SK-N-SH (cell line): ENCODE measurements at regions not wholly inside any gene's neighbourhood (a gene's known extent, or its start where the extent isn't known, plus 50 kb on each side); places are given as distances from the start of the nearest gene placed in this dataset.

Experiments used
- CTCF ChIA-PET: fragments of 300-600, 350-600 bp; formaldehyde crosslinking; extraction: SDS; loops from one replicate; lab custom pipeline; 2021; lab: Yijun Ruan, JAX
- POLR2A ChIA-PET: fragments of 350-600 bp; sonication (Branson Sonifier 250); formaldehyde crosslinking; extraction: SDS; loops from one replicate; lab custom pipeline; 2020; ENCODE audit warnings: antibody characterized with exemption, inconsistent platforms; lab: Yijun Ruan, JAX
- DNase-seq: peaks from one replicate; pipeline ENCODE4 v3.0.0; 2012
- H2AFZ ChIP-seq: fragments of 200-600 bp; sonication (generic); 2 replicates; pipeline ENCODE4 v1.8.1; 2016; ENCODE audit warnings: antibody characterized with exemption, mild to moderate bottlenecking, low read depth
- H3F3A ChIP-seq: fragments of 200-600 bp; sonication (generic); replicated peaks from 2 replicates; pipeline ENCODE3; 2016; ENCODE audit warnings: antibody characterized with exemption, mild to moderate bottlenecking; ENCODE audit not compliant: insufficient read depth
- H3K27ac ChIP-seq, 2 experiments: fragments of 200-500 bp in 1 of 2; fragments of 200-600 bp in 1 of 2; sonication (Bioruptor generic) in 1 of 2; sonication (generic), shearing (Covaris generic) in 1 of 2; 2 replicates each; pipeline versions ENCODE4 v1.5.1 to v1.6.1; 2014 to 2016; ENCODE audit warnings: low read depth in 2 of 2, inconsistent platforms in 1 of 2, low read length in 1 of 2, mild to moderate bottlenecking in 1 of 2, mixed read lengths in 1 of 2
- H3K27me3 ChIP-seq: fragments of 200-600 bp; sonication (generic), shearing (Covaris generic); 2 replicates; pipeline ENCODE4 v1.6.1; 2016; ENCODE audit warnings: mixed run types; ENCODE audit not compliant: insufficient read depth
- H3K36me3 ChIP-seq, 2 experiments: fragments of 200-500 bp in 1 of 2; fragments of 200-600 bp in 1 of 2; sonication (Bioruptor generic) in 1 of 2; sonication (generic) in 1 of 2; replicated peaks in 1 of 2; 2 replicates each; pipeline versions ENCODE3 to v1.5.1; 2014 to 2016; ENCODE audit warnings: low read length in 1 of 2, mild to moderate bottlenecking in 1 of 2; ENCODE audit not compliant: insufficient read depth in 2 of 2, control insufficient read depth in 1 of 2
- H3K4me1 ChIP-seq, 2 experiments: fragments of 200-500 bp in 1 of 2; fragments of 200-600 bp in 1 of 2; sonication (Bioruptor generic) in 1 of 2; sonication (generic), shearing (Covaris generic) in 1 of 2; 2 replicates each; pipeline versions ENCODE4 v1.5.1 to v1.6.1; 2014 to 2016; ENCODE audit warnings: low read depth in 1 of 2, low read length in 1 of 2, mixed run types in 1 of 2; ENCODE audit not compliant: insufficient read depth in 2 of 2, control insufficient read depth in 1 of 2
- H3K4me2 ChIP-seq: fragments of 200-600 bp; sonication (generic), shearing (Covaris generic); 2 replicates; pipeline ENCODE4 v1.6.1; 2017; ENCODE audit warnings: mixed run types
- H3K4me3 ChIP-seq, 2 experiments: fragments of 200-500 bp in 1 of 2; fragments of 200-600 bp in 1 of 2; sonication (Bioruptor generic) in 1 of 2; sonication (generic), shearing (Covaris generic) in 1 of 2; 2 replicates each; pipeline versions ENCODE4 v1.5.1 to v1.8.1; 2014 to 2016; ENCODE audit warnings: low read depth in 2 of 2, inconsistent platforms in 1 of 2, low read length in 1 of 2, mild to moderate bottlenecking in 1 of 2, mixed read lengths in 1 of 2, moderate library complexity in 1 of 2
- H3K79me2 ChIP-seq: fragments of 200-600 bp; sonication (generic); 2 replicates; pipeline ENCODE4 v1.8.1; 2017; ENCODE audit warnings: mild to moderate bottlenecking; ENCODE audit not compliant: insufficient read depth
- H3K9ac ChIP-seq: fragments of 200-600 bp; sonication (generic); 2 replicates; pipeline ENCODE4 v1.6.1; 2017; ENCODE audit warnings: mixed run types
- H3K9me2 ChIP-seq: fragments of 200-600 bp; sonication (generic); 2 replicates; pipeline ENCODE4 v1.6.1; 2017; ENCODE audit warnings: mixed run types
- H3K9me3 ChIP-seq: fragments of 200-600 bp; sonication (generic); 2 replicates; pipeline ENCODE4 v1.6.1; 2017; ENCODE audit warnings: mixed run types, mild to moderate bottlenecking, moderate library complexity
- H4K20me1 ChIP-seq: fragments of 200-600 bp; sonication (generic); 2 replicates; pipeline ENCODE4 v1.6.1; 2017; ENCODE audit warnings: mild to moderate bottlenecking, mixed run types; ENCODE audit not compliant: insufficient read depth
- CHD2 ChIP-seq: fragments of 150-350 bp; IDR thresholded peaks from 2 replicates; pipeline ENCODE4 v1.6.1; 2018; ENCODE audit warnings: low read length; ENCODE audit not compliant: partially characterized antibody
- ELF1 ChIP-seq: IDR thresholded peaks from 2 replicates; pipeline ENCODE4 v1.4.0; 2012
- EZH2phosphoT487 ChIP-seq: fragments of 200-600 bp; sonication (generic); IDR thresholded peaks from 2 replicates; pipeline ENCODE4 v1.6.1; 2017; ENCODE audit warnings: low read depth, mixed run types, mild to moderate bottlenecking, antibody characterized with exemption, moderate library complexity, borderline replicate concordance
- FOSL2 ChIP-seq: IDR thresholded peaks from 2 replicates; pipeline ENCODE4 v1.4.0; 2012; ENCODE audit warnings: low read depth, mild to moderate bottlenecking, moderate library complexity, borderline replicate concordance
- FOXJ3 ChIP-seq: sonication (generic); formaldehyde crosslinking; IDR thresholded peaks from 2 replicates; pipeline ENCODE4 v1.5.1; 2020; ENCODE audit warnings: mild to moderate bottlenecking, missing genetic modification reagents
- GABPA ChIP-seq: IDR thresholded peaks from 2 replicates; pipeline ENCODE4 v1.4.0; 2012; ENCODE audit warnings: low read depth, mild to moderate bottlenecking
- PBX3 ChIP-seq: IDR thresholded peaks from 2 replicates; pipeline ENCODE4; 2012
- RAD21 ChIP-seq: IDR thresholded peaks from 2 replicates; pipeline ENCODE4 v1.6.1; 2012; ENCODE audit warnings: mild to moderate bottlenecking, low read length
- RCOR1 ChIP-seq: fragments of 150-350 bp; IDR thresholded peaks from 2 replicates; pipeline ENCODE4 v1.6.1; 2017; ENCODE audit warnings: antibody characterized with exemption, low read length
- REST ChIP-seq: IDR thresholded peaks from 2 replicates; pipeline ENCODE4 v1.6.1; 2012; ENCODE audit warnings: mild to moderate bottlenecking, low read depth, low read length, moderate library complexity
- RFX5 ChIP-seq: IDR thresholded peaks from 2 replicates; pipeline ENCODE4 v1.6.1; 2012; ENCODE audit warnings: mild to moderate bottlenecking, improper control_type of control experiment, low read length
- SMC3 ChIP-seq: IDR thresholded peaks from 2 replicates; pipeline ENCODE4 v1.6.1; 2012; ENCODE audit warnings: low read depth, low read length, improper control_type of control experiment
- TAF1 ChIP-seq: IDR thresholded peaks from 2 replicates; pipeline ENCODE4 v1.6.1; 2012; ENCODE audit warnings: low read depth, mild to moderate bottlenecking, low read length, moderate library complexity, borderline replicate concordance
- TCF12 ChIP-seq: IDR thresholded peaks from 2 replicates; pipeline ENCODE4 v1.4.0; 2012
- USF1 ChIP-seq: IDR thresholded peaks from 2 replicates; pipeline ENCODE4 v1.4.0; 2012; ENCODE audit warnings: low read depth, borderline replicate concordance
- USF2 ChIP-seq: fragments of 150-350 bp; IDR thresholded peaks from 2 replicates; pipeline ENCODE4 v1.6.1; 2017; ENCODE audit warnings: antibody characterized with exemption, low read length, low read depth, borderline replicate concordance
- YY1 ChIP-seq: IDR thresholded peaks from 2 replicates; pipeline ENCODE4 v1.4.0; 2012; ENCODE audit warnings: low read depth, mild to moderate bottlenecking
- ZBTB33 ChIP-seq: IDR thresholded peaks from 2 replicates; pipeline ENCODE4 v1.4.0; 2012; ENCODE audit warnings: low read depth, borderline replicate concordance
- WGBS: methylation state at CpG from one replicate; pipeline ENCODE4 v1.1.6; 2017; ENCODE audit warnings: low lambda C conversion rate; 5-methylcytosine and 5-hydroxymethylcytosine counted together

- no peaks in the 10 kb centered on the region for H4K20me1 ChIP-seq
- TF ChIP-seq RFX5 (no peak), USF2 (no peak), TCF12 (no peak), REST (no peak), ZBTB33 (no peak), CHD2 (no peak), SMC3 (no peak), TAF1 (no peak), GABPA (no peak)
- TF ChIP-seq, all 33 proteins: peak for 0
- H3K9me3 ChIP-seq, result no peaks in the 10 kb centered on the region
- ChIA-PET CTCF (interaction anchor here (1.0 kb wide), 1 partner anchor 720 kb away, joined by 3 read pairs; no protein-coding TSS in a partner anchor), POLR2A (interaction anchor here (0.6 kb wide), 1 partner anchor 12 kb away, joined by 3 read pairs; no protein-coding TSS in a partner anchor)
- H3K4me1 ChIP-seq, result peaks cover 0 to 8% of the 10 kb centered on the region in 2 experiments; a peak in 1 of 4 replicates
- H3K4me3 ChIP-seq, result no peak overlapping the region
- H3K9me2 ChIP-seq, result no peaks in the 10 kb centered on the region
- no peaks in the 10 kb centered on the region for H3K79me2 ChIP-seq
- no peak overlapping the region for H2AFZ ChIP-seq
- no peak overlapping the region for H3K27ac ChIP-seq
- DNase-seq, result no peak
- no peaks in the 10 kb centered on the region for H3K27me3 ChIP-seq
- H3K9ac ChIP-seq, result no peak overlapping the region
- WGBS, result 67% methylated on average over 4 of the region's 4 CpGs
- H3K4me2 ChIP-seq, result no peak overlapping the region
- H3K36me3 ChIP-seq, result no peaks in the 10 kb centered on the region
- no peaks in the 10 kb centered on the region for H3F3A ChIP-seq
Measured at GRCh38 chr13:109680930-109681329, 105.5 kb downstream of the IRS2 start.

GRCh38 chr13:109680288-109680687 lies 106.1 kb downstream of the IRS2 start:
- H3K9ac ChIP-seq, result no peak overlapping the region

More at GRCh38 chr13:109680288-109680687, 106.1 kb downstream of the IRS2 start:
- TF ChIP-seq YY1 (no peak), RAD21 (no peak), ELF1 (no peak), PBX3 (no peak), FOXJ3 (CRISPR knock-in tag) (no peak), USF1 (no peak), EZH2phosphoT487 (no peak), GABPA (no peak), SMC3 (no peak), RCOR1 (no peak), FOSL2 (no peak), TCF12 (no peak)
- TF ChIP-seq, all 33 proteins: peak for 0
- H3K79me2 ChIP-seq, result no peaks in the 10 kb centered on the region
- no peaks in the 10 kb centered on the region for H3K27me3 ChIP-seq
- H3K27ac ChIP-seq, result no peak overlapping the region
- no peaks in the 10 kb centered on the region for H4K20me1 ChIP-seq
- no peaks in the 10 kb centered on the region for H3F3A ChIP-seq
- 87% methylated on average over 4 of the region's 4 CpGs for WGBS
- DNase-seq, result no peak
- H3K4me1 ChIP-seq, result peaks cover 0 to 8% of the 10 kb centered on the region in 2 experiments; a peak in 1 of 4 replicates
- H3K9me3 ChIP-seq, result no peaks in the 10 kb centered on the region
- no peak overlapping the region for H2AFZ ChIP-seq
- H3K36me3 ChIP-seq, result no peaks in the 10 kb centered on the region
- no peak overlapping the region for H3K4me2 ChIP-seq
- no peak overlapping the region for H3K4me3 ChIP-seq
- CTCF ChIA-PET, result interaction anchor here (1.0 kb wide), 1 partner anchor 720 kb away, joined by 3 read pairs; no protein-coding TSS in a partner anchor
- H3K9me2 ChIP-seq, result no peaks in the 10 kb centered on the region
- POLR2A ChIA-PET, result interaction anchor here (0.6 kb wide), 1 partner anchor 11 kb away, joined by 3 read pairs; no protein-coding TSS in a partner anchor
